Superior temporal gyrus (tissue), 1 donor: ENCODE measurements at regions not wholly inside any gene's neighbourhood (a gene's known extent, or its start where the extent isn't known, plus 50 kb on each side); places are given as distances from the start of the nearest gene placed in this dataset.
A peak's percentile ranks its signal among the peaks of the same experiment; 100 is the strongest.
"Not testable (repeated sequence)": the region's sequence is repeated elsewhere in the genome, so short reads cannot be mapped to it uniquely, and the experiment has no call there.

ENCODE experiments used
- DNase-seq: peaks from one replicate; pipeline ENCODE4 v3.0.0-alpha.2; 2016; ENCODE audit errors: extremely low spot score

GRCh38 chr3:163817015-163817414, 1261.3 kb downstream of the SI start:
- DNase-seq: no peak

GRCh38 chr3:163813935-163814334, 1264.4 kb downstream of the SI start:
- DNase-seq: no peak

- DNase-seq: peak; percentile 13
These were observed 1266.3 kb downstream of the SI start for GRCh38 chr3:163812006-163812405.

GRCh38 chr3:163809540-163809993, 1268.7 kb downstream of the SI start:
- no peak for DNase-seq

GRCh38 chr3:163786416-163786815, 1291.9 kb downstream of the SI start:
- no peak for DNase-seq

- no peak for DNase-seq
These were observed 1292.6 kb downstream of the SI start for GRCh38 chr3:163785693-163786092.

- DNase-seq: no peak
These were observed 1298.6 kb downstream of the SI start for GRCh38 chr3:163779396-163780344.

GRCh38 chr3:163776743-163777142, 1301.6 kb downstream of the SI start:
- DNase-seq: no peak

- DNase-seq: no peak
These were observed 1305.2 kb downstream of the SI start for GRCh38 chr3:163773136-163773535.

GRCh38 chr3:163768048-163768447, 1310.2 kb downstream of the SI start:
- DNase-seq: no peak

GRCh38 chr3:163766112-163766511, 1312.2 kb downstream of the SI start:
- no peak for DNase-seq

- no peak for DNase-seq
These were observed 1325.3 kb downstream of the SI start for GRCh38 chr3:163753033-163753432.

- no peak for DNase-seq
These were observed 1333.1 kb downstream of the SI start for GRCh38 chr3:163745204-163745603.

- no peak for DNase-seq
These were observed 1342.9 kb downstream of the SI start for GRCh38 chr3:163735394-163735793.

GRCh38 chr3:163730684-163731083, 1347.6 kb downstream of the SI start:
- no peak for DNase-seq

GRCh38 chr3:163726125-163726524, 1352.2 kb downstream of the SI start:
- DNase-seq: no peak

GRCh38 chr3:163722405-163722804, 1355.9 kb downstream of the SI start:
- DNase-seq: no peak

- DNase-seq: no peak
These were observed 1356.7 kb downstream of the SI start for GRCh38 chr3:163721596-163721995.

- no peak for DNase-seq
These were observed 1360.9 kb downstream of the SI start for GRCh38 chr3:163717377-163717776.

- no peak for DNase-seq
These were observed 1369.9 kb downstream of the SI start for GRCh38 chr3:163708428-163708827.

- no peak for DNase-seq
These were observed 1370.6 kb downstream of the SI start for GRCh38 chr3:163707659-163708058.

- DNase-seq: not testable (repeated sequence)
These were observed 1380.1 kb downstream of the SI start for GRCh38 chr3:163698221-163698620.

- no peak for DNase-seq
These were observed 1385.8 kb downstream of the SI start for GRCh38 chr3:163692494-163692893.
